Erythroblast (primary cell): ENCODE measurements at regions not wholly inside any gene's neighbourhood (a gene's known extent, or its start where the extent isn't known, plus 50 kb on each side); places are given as distances from the start of the nearest gene placed in this dataset.
"Not testable (repeated sequence)": the region's sequence is repeated elsewhere in the genome, so short reads cannot be mapped to it uniquely, and the experiment has no call there.

Experiments used
- DNase-seq, 2 experiments: peaks; one replicate each; lab custom pipeline; 2025; lab: John Stamatoyannopoulos, UW
- GATA1 ChIP-seq: IDR thresholded peaks from 2 replicates; pipeline ENCODE4 v1.6.1; 2011; ENCODE audit warnings: low read depth, mild to moderate bottlenecking, control low read depth, low read length, moderate library complexity
- POLR2A ChIP-seq: IDR thresholded peaks from 2 replicates; pipeline ENCODE4 v1.6.1; 2011; ENCODE audit warnings: mild to moderate bottlenecking, low read length

GRCh38 chr6:135592276-135592675, 94.7 kb upstream of the AHI1 start:
- TF ChIP-seq POLR2A = no peak
- no peak for TF ChIP-seq GATA1
- DNase-seq = no peak

GRCh38 chr6:135594000-135594399, 96.5 kb upstream of the AHI1 start:
- no peak for DNase-seq
- TF ChIP-seq GATA1 (no peak), POLR2A (no peak)

DNA sequence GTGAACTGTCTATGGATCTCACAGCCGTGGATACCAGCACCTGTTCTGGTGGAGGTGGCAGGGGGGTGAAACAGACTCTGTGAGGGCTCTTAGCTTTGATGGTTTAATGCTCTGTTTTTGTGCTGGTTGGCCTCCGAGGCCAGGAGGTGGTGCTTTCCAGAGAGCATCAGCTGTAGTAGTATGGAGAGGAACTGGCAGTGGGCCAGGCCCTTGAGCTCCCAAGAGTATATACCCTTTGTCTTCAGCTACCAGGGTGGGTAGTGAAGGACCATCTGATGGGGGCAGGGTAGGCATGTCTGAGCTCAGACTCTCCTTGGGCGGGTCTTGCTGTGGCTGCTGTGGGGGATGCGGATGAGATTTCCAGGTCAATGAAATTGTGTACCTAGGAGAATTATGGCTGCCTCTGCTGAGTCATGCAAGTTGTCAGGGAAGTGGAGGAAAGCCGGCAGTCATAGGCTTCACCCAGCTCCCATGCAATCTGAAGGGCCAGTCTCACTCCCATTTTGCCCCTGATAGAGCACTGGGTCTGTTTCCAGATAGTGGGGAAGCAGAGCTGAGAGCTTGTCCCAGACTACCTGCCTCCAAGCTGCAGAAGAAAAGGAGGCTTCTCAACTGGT, 102.7 kb upstream of the AHI1 start:
- DNase-seq = no peak
- TF ChIP-seq POLR2A = no peak
- TF ChIP-seq GATA1 = no peak

GRCh38 chr6:135600931-135601330, 103.4 kb upstream of the AHI1 start:
- DNase-seq = no peak

GRCh38 chr6:135601857-135602256, 104.3 kb upstream of the AHI1 start:
- TF ChIP-seq GATA1 (no peak), POLR2A (no peak)
- no peak for DNase-seq

More at GRCh38 chr6:135600931-135601330, 103.4 kb upstream of the AHI1 start:
- TF ChIP-seq POLR2A (no peak), GATA1 (no peak)

- no peak for DNase-seq
- TF ChIP-seq GATA1 (no peak), POLR2A (no peak)
Measured at GRCh38 chr6:135603249-135603648, 105.7 kb upstream of the AHI1 start.

GRCh38 chr6:135604035-135604860, 106.7 kb upstream of the AHI1 start:
- no peak for DNase-seq
- TF ChIP-seq GATA1 = no peak
- no peak for TF ChIP-seq POLR2A

DNA sequence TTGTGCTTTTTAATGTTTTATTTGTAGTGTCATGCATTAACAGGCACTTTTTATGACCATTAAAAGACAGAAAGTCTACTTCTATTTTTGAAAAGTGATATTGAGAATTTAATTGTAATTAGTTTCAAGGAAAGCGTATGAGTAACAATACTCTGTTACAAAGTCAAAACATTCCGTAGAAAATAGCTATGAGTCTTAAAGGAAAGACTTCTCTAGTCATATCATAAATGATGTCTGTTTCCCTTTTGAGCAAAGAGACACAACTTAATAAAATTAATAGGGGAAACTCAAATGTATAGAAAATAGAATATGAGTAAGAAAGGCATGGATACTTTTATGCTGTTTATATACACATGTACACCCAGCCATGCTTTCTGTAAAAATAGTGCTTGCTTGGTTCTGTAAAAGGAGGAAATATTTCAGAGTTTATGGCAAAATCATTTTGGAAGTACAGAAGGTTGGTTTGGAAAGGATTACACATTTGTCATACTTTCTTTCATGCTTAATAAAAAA, 107.8 kb upstream of the AHI1 start:
- no peak for DNase-seq
- TF ChIP-seq POLR2A (no peak), GATA1 (no peak)

GRCh38 chr6:135606392-135606791, 108.9 kb upstream of the AHI1 start:
- no peak for DNase-seq
- TF ChIP-seq POLR2A (no peak), GATA1 (no peak)

- no peak for DNase-seq
- no peak for TF ChIP-seq POLR2A
- TF ChIP-seq GATA1 = no peak
Measured at GRCh38 chr6:135608031-135608430, 110.5 kb upstream of the AHI1 start.

GRCh38 chr6:135610192-135610591, 112.7 kb upstream of the AHI1 start:
- DNase-seq = not testable (repeated sequence)

DNA sequence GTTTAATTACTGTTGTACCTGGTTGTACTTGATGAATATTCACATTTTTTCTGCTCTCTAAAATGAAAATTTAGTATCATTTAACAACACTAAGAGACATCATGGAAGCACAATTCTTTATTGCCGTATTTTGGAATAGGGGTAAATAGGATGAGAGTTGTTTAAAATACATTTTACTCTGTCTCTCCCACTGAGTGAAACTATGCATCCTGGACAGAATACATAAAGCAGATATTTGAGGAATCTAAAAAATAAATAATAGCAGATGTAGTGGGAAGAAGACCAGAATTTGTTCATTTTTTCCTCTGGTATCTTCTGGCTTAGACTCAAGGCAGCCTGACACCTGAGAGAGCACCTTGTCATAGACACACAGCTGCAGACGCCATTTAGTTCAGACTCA, 119.1 kb upstream of the AHI1 start:
- no peak for DNase-seq
- TF ChIP-seq GATA1 (no peak), POLR2A (no peak)

DNA sequence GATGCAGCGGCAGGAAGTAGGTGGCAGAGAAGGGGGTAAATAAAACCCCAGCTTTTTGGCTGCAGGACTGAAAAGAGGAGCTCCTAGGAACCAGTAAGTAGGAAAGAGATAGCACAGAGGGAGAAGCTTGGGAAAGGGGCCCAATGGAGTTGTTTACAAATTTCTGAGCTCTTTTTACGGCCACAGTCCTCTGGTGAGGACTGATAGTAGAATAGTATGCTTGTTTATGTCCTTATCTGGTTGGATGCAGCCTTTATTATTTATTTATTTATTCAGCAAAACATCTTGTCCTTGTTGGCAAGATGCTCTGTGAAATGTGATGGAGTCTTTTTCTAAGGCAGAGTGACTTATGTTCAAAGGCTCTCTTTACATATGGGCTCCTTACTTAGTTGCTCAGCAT, 119.7 kb upstream of the AHI1 start:
- peak; percentile 10 to 13 for DNase-seq
- TF ChIP-seq POLR2A = no peak
- TF ChIP-seq GATA1 = no peak

GRCh38 chr6:135622081-135622480, 124.5 kb upstream of the AHI1 start:
- TF ChIP-seq POLR2A (no peak), GATA1 (no peak)
- DNase-seq = no peak

GRCh38 chr6:135623979-135624378, 126.4 kb upstream of the AHI1 start:
- no peak for DNase-seq

More at GRCh38 chr6:135623979-135624378, 126.4 kb upstream of the AHI1 start:
- TF ChIP-seq GATA1 (no peak), POLR2A (no peak)
